Transverse colon (tissue), 4 donors: ENCODE measurements at regions not wholly inside any gene's neighbourhood (a gene's known extent, or its start where the extent isn't known, plus 50 kb on each side); places are given as distances from the start of the nearest gene placed in this dataset.

Experiments used
- EP300 ChIP-seq: sonication (generic); formaldehyde crosslinking; IDR thresholded peaks from one replicate; pipeline ENCODE4 v1.6.1; 2017; ENCODE audit warnings: antibody characterized with exemption, low read depth
- POLR2A ChIP-seq: fragments of 450-650 bp; IDR thresholded peaks from one replicate; pipeline ENCODE4 v1.6.1; 2016; ENCODE audit warnings: antibody characterized with exemption, mild to moderate bottlenecking, moderate library complexity
- POLR2AphosphoS5 ChIP-seq, 3 donors: sonication (generic); formaldehyde crosslinking; IDR thresholded peaks; one replicate each; pipeline ENCODE4 v1.6.1; 2016; ENCODE audit warnings: antibody characterized with exemption in 3 of 3
- TF ChIP-seq, protein P1 (sequence below), 5 experiments: fragments of 200-600 bp in 3 of 5; fragments of 450-650 bp in 2 of 5; sonication (generic) in 3 of 5; IDR thresholded peaks; 1 replicate in 2 of 5; 2 replicates in 3 of 5; pipeline ENCODE4 v1.5.1; 2016 to 2017; ENCODE audit warnings: antibody characterized with exemption in 5 of 5, inconsistent platforms in 3 of 5, mild to moderate bottlenecking in 2 of 5, moderate library complexity in 1 of 5

DNA sequence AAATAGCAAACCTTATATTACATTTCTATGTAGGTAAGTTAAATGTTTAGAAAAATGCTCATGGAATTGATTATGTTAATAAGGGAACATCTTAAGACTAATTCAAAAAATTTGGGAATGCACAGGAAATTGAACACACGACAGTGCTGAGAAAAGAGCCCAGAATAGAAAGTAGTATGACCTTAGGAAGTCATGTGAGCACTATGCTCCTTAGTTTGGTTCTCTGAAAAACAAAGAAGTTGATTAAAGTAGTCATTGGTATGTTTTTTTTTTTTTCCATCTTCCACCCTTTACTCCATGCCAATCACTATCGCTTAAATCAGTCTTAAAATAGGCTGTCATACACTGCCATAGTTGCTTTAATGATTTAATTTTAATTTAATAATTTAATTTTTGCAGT is 242.9 kb downstream of the ANKRD7 start:
- TF ChIP-seq, protein P1, sequence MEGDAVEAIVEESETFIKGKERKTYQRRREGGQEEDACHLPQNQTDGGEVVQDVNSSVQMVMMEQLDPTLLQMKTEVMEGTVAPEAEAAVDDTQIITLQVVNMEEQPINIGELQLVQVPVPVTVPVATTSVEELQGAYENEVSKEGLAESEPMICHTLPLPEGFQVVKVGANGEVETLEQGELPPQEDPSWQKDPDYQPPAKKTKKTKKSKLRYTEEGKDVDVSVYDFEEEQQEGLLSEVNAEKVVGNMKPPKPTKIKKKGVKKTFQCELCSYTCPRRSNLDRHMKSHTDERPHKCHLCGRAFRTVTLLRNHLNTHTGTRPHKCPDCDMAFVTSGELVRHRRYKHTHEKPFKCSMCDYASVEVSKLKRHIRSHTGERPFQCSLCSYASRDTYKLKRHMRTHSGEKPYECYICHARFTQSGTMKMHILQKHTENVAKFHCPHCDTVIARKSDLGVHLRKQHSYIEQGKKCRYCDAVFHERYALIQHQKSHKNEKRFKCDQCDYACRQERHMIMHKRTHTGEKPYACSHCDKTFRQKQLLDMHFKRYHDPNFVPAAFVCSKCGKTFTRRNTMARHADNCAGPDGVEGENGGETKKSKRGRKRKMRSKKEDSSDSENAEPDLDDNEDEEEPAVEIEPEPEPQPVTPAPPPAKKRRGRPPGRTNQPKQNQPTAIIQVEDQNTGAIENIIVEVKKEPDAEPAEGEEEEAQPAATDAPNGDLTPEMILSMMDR (IDR thresholded peaks at IDR 0.05), result no peak
- TF ChIP-seq POLR2AphosphoS5 (IDR thresholded peaks at IDR 0.05), result no peak
- no peak for TF ChIP-seq POLR2A
- no peak for TF ChIP-seq EP300
